Spleen (tissue), 11 donors: ENCODE measurements at regions not wholly inside any gene's neighbourhood (a gene's known extent, or its start where the extent isn't known, plus 50 kb on each side); places are given as distances from the start of the nearest gene placed in this dataset.

ENCODE experiments used
- DNase-seq: peaks from one replicate; pipeline ENCODE4 v3.0.0-alpha.2; 2020
- H3K27ac ChIP-seq, 8 donors: fragments of 200-600 bp; sonication (generic) in 7 of 8; 1 replicate in 4 of 8; 2 replicates in 4 of 8; pipeline versions ENCODE4 v1.5.0 to v1.8.0; 2016 to 2021; ENCODE audit warnings: inconsistent platforms in 4 of 8, mild to moderate bottlenecking in 4 of 8, moderate library complexity in 1 of 8
- H3K27me3 ChIP-seq, 7 donors: fragments of 200-600 bp; sonication (generic) in 6 of 7; replicated peaks in 1 of 7; 1 replicate in 4 of 7; 2 replicates in 3 of 7; pipeline versions ENCODE4 v1.5.0 to v1.8.0; 2016 to 2021; ENCODE audit warnings: inconsistent platforms in 3 of 7, mild to moderate bottlenecking in 1 of 7
- H3K36me3 ChIP-seq, 6 donors: fragments of 200-600 bp; sonication (generic) in 5 of 6; 1 replicate in 4 of 6; 2 replicates in 2 of 6; pipeline versions ENCODE4 v1.5.0 to v1.8.0; 2016 to 2021; ENCODE audit warnings: inconsistent platforms in 2 of 6
- H3K4me1 ChIP-seq, 6 donors: fragments of 200-600 bp; sonication (generic) in 5 of 6; 1 replicate in 3 of 6; 2 replicates in 3 of 6; pipeline versions ENCODE4 v1.5.0 to v1.8.0; 2016 to 2021; ENCODE audit warnings: inconsistent platforms in 3 of 6
- H3K4me3 ChIP-seq, 8 donors: fragments of 200-600 bp; sonication (generic) in 7 of 8; 1 replicate in 4 of 8; 2 replicates in 4 of 8; pipeline versions ENCODE4 v1.5.0 to v1.8.0; 2016 to 2021; ENCODE audit warnings: inconsistent platforms in 4 of 8, mild to moderate bottlenecking in 4 of 8, moderate library complexity in 2 of 8
- H3K9me3 ChIP-seq, 8 donors: fragments of 200-600 bp; sonication (generic) in 7 of 8; 1 replicate in 4 of 8; 2 replicates in 4 of 8; pipeline versions ENCODE4 v1.5.0 to v1.8.0; 2016 to 2021; ENCODE audit warnings: inconsistent platforms in 4 of 8
- POLR2A ChIP-seq, 3 donors: fragments of 450-650 bp; IDR thresholded peaks; one replicate each; pipeline ENCODE4 v1.5.1; 2017; ENCODE audit warnings: antibody characterized with exemption in 3 of 3, mild to moderate bottlenecking in 1 of 3
- POLR2AphosphoS5 ChIP-seq, 3 donors: sonication (generic); formaldehyde crosslinking; IDR thresholded peaks; one replicate each; pipeline ENCODE4 v1.5.1; 2017; ENCODE audit warnings: antibody characterized with exemption in 3 of 3
- WGBS, 5 donors: extraction: QIAGEN DNeasy Blood & Tissue Kit in 3 of 5; methylation state at CpG; one replicate each; pipeline versions ENCODE4 v1.1.5 to v1.1.7; 2013 to 2018; 5-methylcytosine and 5-hydroxymethylcytosine counted together
- intact Hi-C: fragments of 100-400 bp; cut with DNase I; formaldehyde crosslinking; loops from one replicate; pipeline ENCODE4 v1.15.0; 2023; ENCODE audit warnings: low total_unique reads
- TF ChIP-seq, protein P1 (sequence below), 11 experiments: fragments of 200-600 bp in 7 of 11; fragments of 450-650 bp in 4 of 11; sonication (generic) in 4 of 11; IDR thresholded peaks in 8 of 11; conservative IDR thresholded peaks in 3 of 11; 1 replicate in 7 of 11; 2 replicates in 4 of 11; pipeline versions ENCODE4 v1.4.0 to v1.8.0; 2016 to 2021; ENCODE audit warnings: antibody characterized with exemption in 11 of 11, inconsistent platforms in 4 of 11, mild to moderate bottlenecking in 1 of 11
- donor health status: healthy with polysubstance abuse.
- donor health status: DM: no; HTN: no; CAD: no; lungs with moderate emphysema.
- donor health status: DM: no; HTN: no; CAD: no.
- donor health status: Bipolar disorder and iron deficiency.
- donor health status: healthy.
- donor health status: DM: no; HTN: no; CAD: no.
- donor health status: DM: yes; HTN: yes; CAD: no.

- Histone ChIP-seq H3K27ac (no peak overlapping the region), H3K36me3 (no peaks in the 10 kb centered on the region), H3K27me3 (no peaks in the 10 kb centered on the region), H3K9me3 (peaks cover 0 to 17% (median 10%) of the 10 kb centered on the region in 8 donors), H3K4me3 (no peak overlapping the region), H3K4me1 (no peaks in the 10 kb centered on the region)
- TF ChIP-seq POLR2AphosphoS5 (IDR thresholded peaks at IDR 0.05), result no peak
- intact Hi-C loops, result no loop called here
- DNase-seq, result no peak
Observed at GRCh38 chr12:115847398-115847797, 430.1 kb downstream of the MED13L start.

DNA sequence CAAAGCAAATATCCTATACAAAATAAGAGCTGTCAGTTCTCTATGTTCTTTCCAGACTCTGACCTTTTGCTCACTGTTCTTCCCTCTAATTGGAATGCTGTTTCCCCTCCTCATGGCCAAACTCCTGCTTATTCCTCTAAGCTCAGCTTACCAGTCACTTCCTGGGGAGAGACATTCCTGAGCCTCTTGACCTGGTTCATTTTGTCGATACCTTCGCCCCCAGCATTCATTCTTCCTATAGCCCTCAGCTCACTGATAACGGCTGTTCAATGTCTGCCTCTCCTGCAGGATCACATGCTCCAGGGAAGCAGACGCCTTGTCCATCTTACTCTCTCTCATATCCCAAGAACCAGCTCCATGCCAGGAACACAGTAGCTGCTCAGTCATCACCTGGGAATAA, 431.0 kb downstream of the MED13L start:
- no peak overlapping the region for H3K4me3 ChIP-seq
- intact Hi-C loops, result no loop called here
- TF ChIP-seq POLR2AphosphoS5 (IDR thresholded peaks at IDR 0.05) (no peak), POLR2A (IDR thresholded peaks at IDR 0.05) (no peak)
- TF ChIP-seq, protein P1, sequence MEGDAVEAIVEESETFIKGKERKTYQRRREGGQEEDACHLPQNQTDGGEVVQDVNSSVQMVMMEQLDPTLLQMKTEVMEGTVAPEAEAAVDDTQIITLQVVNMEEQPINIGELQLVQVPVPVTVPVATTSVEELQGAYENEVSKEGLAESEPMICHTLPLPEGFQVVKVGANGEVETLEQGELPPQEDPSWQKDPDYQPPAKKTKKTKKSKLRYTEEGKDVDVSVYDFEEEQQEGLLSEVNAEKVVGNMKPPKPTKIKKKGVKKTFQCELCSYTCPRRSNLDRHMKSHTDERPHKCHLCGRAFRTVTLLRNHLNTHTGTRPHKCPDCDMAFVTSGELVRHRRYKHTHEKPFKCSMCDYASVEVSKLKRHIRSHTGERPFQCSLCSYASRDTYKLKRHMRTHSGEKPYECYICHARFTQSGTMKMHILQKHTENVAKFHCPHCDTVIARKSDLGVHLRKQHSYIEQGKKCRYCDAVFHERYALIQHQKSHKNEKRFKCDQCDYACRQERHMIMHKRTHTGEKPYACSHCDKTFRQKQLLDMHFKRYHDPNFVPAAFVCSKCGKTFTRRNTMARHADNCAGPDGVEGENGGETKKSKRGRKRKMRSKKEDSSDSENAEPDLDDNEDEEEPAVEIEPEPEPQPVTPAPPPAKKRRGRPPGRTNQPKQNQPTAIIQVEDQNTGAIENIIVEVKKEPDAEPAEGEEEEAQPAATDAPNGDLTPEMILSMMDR (IDR thresholded peaks at IDR 0.05 in 8 of 11, conservative IDR thresholded peaks at IDR 0.05 in 3 of 11), result no peak
- no peak for DNase-seq
- H3K27me3 ChIP-seq, result no peaks in the 10 kb centered on the region
- peaks cover 0 to 17% (median 10%) of the 10 kb centered on the region in 8 donors for H3K9me3 ChIP-seq
- H3K27ac ChIP-seq, result no peak overlapping the region
- 57 to 74% (median 73%) methylated on average over 4 of the region's 4 CpGs for WGBS, 5 donors
- no peaks in the 10 kb centered on the region for H3K4me1 ChIP-seq
- no peaks in the 10 kb centered on the region for H3K36me3 ChIP-seq

DNA sequence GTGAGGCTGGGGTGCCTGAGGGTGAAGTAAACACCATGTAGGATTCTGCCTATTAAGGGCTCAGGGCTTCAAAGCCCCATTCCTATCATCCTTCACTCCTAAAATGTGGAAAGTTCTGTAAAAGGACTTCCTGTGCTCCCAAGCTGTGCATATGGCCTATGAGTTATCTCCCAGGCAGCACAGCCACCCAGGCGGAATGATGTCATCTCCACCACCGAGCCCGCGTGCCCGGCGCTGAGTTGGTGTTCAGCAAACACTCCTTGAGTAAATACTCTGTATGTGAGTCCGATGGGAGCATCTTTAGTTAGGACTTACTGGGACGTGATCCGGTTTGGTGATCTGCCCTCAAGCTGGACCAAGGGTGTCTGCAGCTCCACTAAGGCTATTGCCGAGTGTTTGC, 437.3 kb downstream of the MED13L start:
- Histone ChIP-seq H3K4me3 (no peak overlapping the region), H3K27ac (no peak overlapping the region), H3K27me3 (no peaks in the 10 kb centered on the region), H3K36me3 (no peaks in the 10 kb centered on the region), H3K9me3 (no peaks in the 10 kb centered on the region), H3K4me1 (no peaks in the 10 kb centered on the region)
- TF ChIP-seq, protein P1 (IDR thresholded peaks at IDR 0.05 in 8 of 11, conservative IDR thresholded peaks at IDR 0.05 in 3 of 11), result no peak
- TF ChIP-seq POLR2AphosphoS5 (IDR thresholded peaks at IDR 0.05), result no peak
- no peak for TF ChIP-seq POLR2A (IDR thresholded peaks at IDR 0.05)
- intact Hi-C loops, result no loop called here
- WGBS, 5 donors, result 75 to 90% (median 84%) methylated on average over 10 of the region's 10 CpGs
- DNase-seq, result no peak

DNA sequence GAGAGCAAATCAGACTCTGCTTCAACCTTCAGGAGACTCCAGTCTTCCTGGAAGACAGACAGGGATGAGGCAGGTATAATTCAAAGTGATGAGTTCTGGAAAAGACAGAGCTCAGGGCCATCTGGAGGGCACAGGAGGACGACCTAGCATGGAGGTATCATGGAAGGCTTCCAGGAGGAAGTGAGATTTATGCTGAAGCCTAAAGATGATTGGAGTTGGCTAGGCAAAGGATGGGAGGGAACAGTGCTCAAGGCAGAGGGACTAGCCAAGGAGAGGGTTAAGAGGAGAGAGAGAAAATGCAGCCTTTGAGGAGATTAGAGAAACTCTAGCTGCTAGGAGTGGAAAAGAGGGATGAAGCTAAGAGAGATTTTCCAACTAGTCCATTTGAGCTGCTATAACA, 438.5 kb downstream of the MED13L start:
- TF ChIP-seq, protein P1 (IDR thresholded peaks at IDR 0.05 in 8 of 11, conservative IDR thresholded peaks at IDR 0.05 in 3 of 11), result no peak
- TF ChIP-seq POLR2AphosphoS5 (IDR thresholded peaks at IDR 0.05) (no peak), POLR2A (IDR thresholded peaks at IDR 0.05) (no peak)
- H3K27me3 ChIP-seq, result no peaks in the 10 kb centered on the region
- DNase-seq, result no peak
- H3K4me3 ChIP-seq, result no peak overlapping the region
- H3K27ac ChIP-seq, result no peak overlapping the region
- 27 to 55% (median 47%) methylated on average over 1 of the region's 1 CpG for whole genome bisulfite sequencing, 5 donors
- H3K4me1 ChIP-seq, result no peaks in the 10 kb centered on the region
- H3K9me3 ChIP-seq, result no peaks in the 10 kb centered on the region
- H3K36me3 ChIP-seq, result no peaks in the 10 kb centered on the region
- intact Hi-C loops, result no loop called here

DNA sequence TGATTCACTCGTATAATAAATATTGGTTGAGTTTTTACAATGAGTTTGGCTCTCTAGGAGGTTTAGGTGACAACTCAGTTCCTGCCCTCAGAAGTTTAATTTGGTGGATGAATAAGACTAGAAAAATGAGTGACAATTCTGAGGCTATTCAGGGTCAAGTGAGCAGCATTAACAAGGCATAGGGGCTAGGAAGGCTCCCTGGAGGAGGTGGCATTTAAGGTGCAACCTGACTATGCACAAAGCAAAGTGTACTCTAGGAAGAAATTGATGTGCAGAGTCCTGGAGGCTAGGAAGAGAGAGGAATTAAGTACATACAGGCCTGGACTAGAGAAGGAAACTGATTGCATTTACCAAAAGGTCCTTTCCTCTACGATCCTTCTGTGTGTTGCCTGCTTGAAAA, 440.3 kb downstream of the MED13L start:
- no peak overlapping the region for H3K27ac ChIP-seq
- H3K4me3 ChIP-seq, result no peak overlapping the region
- H3K27me3 ChIP-seq, result no peaks in the 10 kb centered on the region
- intact Hi-C loops, result no loop called here
- 79 to 91% (median 80%) methylated on average over 2 of the region's 2 CpGs for WGBS, 5 donors
- no peaks in the 10 kb centered on the region for H3K36me3 ChIP-seq
- no peak for DNase-seq
- TF ChIP-seq POLR2A (IDR thresholded peaks at IDR 0.05) (no peak), POLR2AphosphoS5 (IDR thresholded peaks at IDR 0.05) (no peak)
- TF ChIP-seq, protein P1 (IDR thresholded peaks at IDR 0.05 in 8 of 11, conservative IDR thresholded peaks at IDR 0.05 in 3 of 11), result no peak
- peaks cover 0 to 11% (median 0%) of the 10 kb centered on the region in 8 donors for H3K9me3 ChIP-seq
- no peaks in the 10 kb centered on the region for H3K4me1 ChIP-seq
